Stomach (tissue), 8 donors: ENCODE measurements at regions not wholly inside any gene's neighbourhood (a gene's known extent, or its start where the extent isn't known, plus 50 kb on each side); places are given as distances from the start of the nearest gene placed in this dataset.
A peak's percentile ranks its signal among the peaks of the same experiment; 100 is the strongest.

Experiments used
- DNase-seq, 2 donors: peaks; one replicate each; pipeline versions ENCODE4 v3.0.0 to v3.0.0-alpha.2; 2013 to 2019
- H3K27ac ChIP-seq, 5 donors: fragments of 200-600 bp in 4 of 5; sonication (generic) in 4 of 5; one replicate each; pipeline ENCODE4 v1.5.1; 2013 to 2019; ENCODE audit warnings: mild to moderate bottlenecking in 1 of 5, moderate library complexity in 1 of 5
- H3K27me3 ChIP-seq, 3 donors: fragments of 200-600 bp; sonication (generic); one replicate each; pipeline ENCODE4 v1.5.1; 2017 to 2019; ENCODE audit warnings: mixed run types in 1 of 3
- H3K36me3 ChIP-seq, 4 donors: fragments of 200-600 bp; sonication (generic); 1 replicate in 3 of 4; 2 replicates in 1 of 4; pipeline ENCODE4 v1.5.1; 2016 to 2019
- H3K4me1 ChIP-seq, 4 donors: fragments of 200-600 bp; sonication (generic); one replicate each; pipeline ENCODE4 v1.5.1; 2016 to 2019
- H3K4me3 ChIP-seq, 4 donors: fragments of 200-600 bp; sonication (generic) in 3 of 4; one replicate each; pipeline ENCODE4 v1.5.1; 2016 to 2019; ENCODE audit warnings: mild to moderate bottlenecking in 1 of 4
- H3K9me3 ChIP-seq, 4 donors: fragments of 200-600 bp; sonication (generic); one replicate each; pipeline ENCODE4 v1.5.1; 2016 to 2019
- CTCF ChIP-seq, 7 experiments: fragments of 450-650 bp in 4 of 7; fragments of 200-600 bp in 3 of 7; sonication (generic) in 3 of 7; IDR thresholded peaks; one replicate each; pipeline ENCODE4 v1.5.1; 2016 to 2019; ENCODE audit warnings: antibody characterized with exemption in 7 of 7, control low read depth in 2 of 7, mild to moderate bottlenecking in 1 of 7
- EP300 ChIP-seq: sonication (generic); formaldehyde crosslinking; IDR thresholded peaks from one replicate; pipeline ENCODE4 v1.6.1; 2017; ENCODE audit warnings: antibody characterized with exemption
- POLR2A ChIP-seq, 4 donors: fragments of 450-650 bp; IDR thresholded peaks; one replicate each; pipeline ENCODE4 v1.6.1; 2016; ENCODE audit warnings: antibody characterized with exemption in 4 of 4, control low read depth in 2 of 4, mild to moderate bottlenecking in 1 of 4, moderate library complexity in 1 of 4
- POLR2AphosphoS5 ChIP-seq, 3 donors: sonication (generic); formaldehyde crosslinking; IDR thresholded peaks; one replicate each; pipeline ENCODE4 v1.6.1; 2016; ENCODE audit warnings: antibody characterized with exemption in 3 of 3
- WGBS, 5 donors: extraction: QIAGEN DNeasy Blood & Tissue Kit in 3 of 5; methylation state at CpG; one replicate each; pipeline versions ENCODE4 v1.1.5 to v1.1.7; 2013 to 2018; 5-methylcytosine and 5-hydroxymethylcytosine counted together
- intact Hi-C: fragments of 100-400 bp; cut with DNase I; formaldehyde crosslinking; loops from one replicate; pipeline ENCODE4 v1.15.1; 2023; ENCODE audit warnings: low total_unique reads
- donor health status: healthy with polysubstance abuse.
- donor health status: Bipolar disorder and iron deficiency.
- donor health status: healthy.

- no peak overlapping the region for H3K4me3 ChIP-seq
- H3K4me1 ChIP-seq = no peaks in the 10 kb centered on the region
- TF ChIP-seq POLR2AphosphoS5 (IDR thresholded peaks at IDR 0.05) = no peak
- no peaks in the 10 kb centered on the region for H3K9me3 ChIP-seq
- peak in 1 of 2 donors; percentile 21 for DNase-seq
- 94 to 95% (median 94%) methylated on average over 11 to 18 of the region's 18 CpGs for WGBS, 5 donors
- no peak overlapping the region for H3K27ac ChIP-seq
- no peaks in the 10 kb centered on the region for H3K27me3 ChIP-seq
- intact Hi-C loops = no loop called here
- peaks cover 42 to 97% (median 96%) of the 10 kb centered on the region in 4 donors for H3K36me3 ChIP-seq
These were observed 132.3 kb downstream of the CRYBB2 start for GRCh38 chr22:25351631-25352293.

- Histone ChIP-seq H3K9me3 (no peaks in the 10 kb centered on the region), H3K36me3 (peaks cover 48 to 97% (median 96%) of the 10 kb centered on the region in 4 donors), H3K4me1 (no peaks in the 10 kb centered on the region), H3K27ac (no peak overlapping the region), H3K27me3 (no peaks in the 10 kb centered on the region), H3K4me3 (no peak overlapping the region)
- intact Hi-C loops = no loop called here
- WGBS, 5 donors = 94 to 97% (median 97%) methylated on average over 8 of the region's 8 CpGs
- no peak for DNase-seq
- TF ChIP-seq POLR2A (IDR thresholded peaks at IDR 0.05) (no peak), EP300 (no peak), CTCF (IDR thresholded peaks at IDR 0.05) (no peak), POLR2AphosphoS5 (IDR thresholded peaks at IDR 0.05) (no peak)
These were observed 132.8 kb downstream of the CRYBB2 start for GRCh38 chr22:25352294-25352680.

DNA sequence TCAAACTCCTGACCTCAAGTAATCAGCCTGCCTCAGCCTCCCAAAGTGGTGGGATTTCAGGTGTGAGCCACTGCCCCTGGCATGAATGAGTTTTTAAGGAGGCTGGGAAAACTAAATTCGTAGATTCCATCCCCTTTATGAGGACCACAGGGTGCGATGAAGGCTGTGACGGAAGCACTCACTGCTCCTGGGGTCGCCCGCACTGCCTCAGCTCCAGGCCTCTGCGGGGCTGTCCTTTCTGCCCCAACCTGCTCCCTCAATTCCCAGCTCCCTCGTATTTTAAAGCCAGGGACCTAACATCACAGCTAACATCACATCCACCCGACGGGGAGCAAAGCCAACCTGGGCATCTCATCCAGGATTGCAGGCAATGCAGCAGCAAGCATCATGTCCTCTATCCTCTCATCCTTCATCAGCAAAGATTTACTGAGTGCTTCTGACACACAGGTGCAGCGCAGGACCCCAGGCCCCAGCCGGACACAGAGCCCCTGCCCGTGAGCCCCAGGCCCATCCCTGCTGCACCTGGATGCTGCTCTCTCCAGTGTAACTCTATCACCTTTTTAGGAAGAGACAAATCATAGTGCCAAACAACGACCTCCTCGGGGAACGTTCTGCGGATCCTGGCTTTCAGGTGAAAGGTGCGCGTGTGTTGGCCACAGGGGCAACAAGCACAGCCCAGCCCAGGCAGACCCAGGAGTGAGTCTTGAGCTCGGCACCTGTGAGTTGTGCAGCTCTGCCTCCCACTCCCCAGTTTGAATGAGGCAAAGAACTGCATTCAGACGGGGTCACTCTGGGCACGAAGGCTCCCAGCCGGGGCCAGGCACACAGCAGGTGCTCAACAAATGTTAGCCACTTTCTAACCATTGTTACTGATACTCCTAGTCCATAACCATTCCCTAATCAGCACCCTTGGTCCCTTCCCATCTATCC is 134.3 kb downstream of the CRYBB2 start:
- H3K27me3 ChIP-seq = no peaks in the 10 kb centered on the region
- no peaks in the 10 kb centered on the region for H3K9me3 ChIP-seq
- no peak for DNase-seq
- 93 to 97% (median 94%) methylated on average over 21 to 22 of the region's 22 CpGs for WGBS, 5 donors
- intact Hi-C loops = no loop called here
- H3K36me3 ChIP-seq = peaks cover 54 to 100% (median 98%) of the 10 kb centered on the region in 4 donors
- H3K4me3 ChIP-seq = no peak overlapping the region
- TF ChIP-seq EP300 = no peak
- no peak for TF ChIP-seq CTCF (IDR thresholded peaks at IDR 0.05)
- no peak for TF ChIP-seq POLR2A (IDR thresholded peaks at IDR 0.05)
- no peak overlapping the region for H3K27ac ChIP-seq
- H3K4me1 ChIP-seq = no peaks in the 10 kb centered on the region

DNA sequence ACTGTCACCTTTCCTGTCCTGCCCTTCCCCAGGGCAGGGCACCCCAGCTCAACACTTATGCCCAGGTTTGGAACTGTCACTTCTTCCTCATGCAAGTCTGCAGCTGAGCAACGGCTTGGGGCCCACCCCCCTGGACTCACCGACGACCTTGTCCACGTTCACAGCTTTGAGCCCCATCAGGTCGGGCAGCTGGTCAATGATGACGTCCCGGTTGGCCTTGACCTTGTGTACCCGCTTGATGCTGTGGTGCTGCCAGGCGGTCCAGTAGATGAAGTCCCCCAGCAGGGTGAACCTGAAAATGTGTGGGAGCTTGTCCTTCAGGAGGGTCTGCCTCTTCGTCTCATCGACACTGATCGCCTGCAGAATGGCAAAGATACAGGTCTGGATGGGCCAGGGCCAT is 135.0 kb downstream of the CRYBB2 start:
- Histone ChIP-seq H3K4me3 (no peak overlapping the region), H3K36me3 (peaks cover 59 to 100% (median 100%) of the 10 kb centered on the region in 4 donors), H3K9me3 (no peaks in the 10 kb centered on the region), H3K27me3 (no peaks in the 10 kb centered on the region), H3K4me1 (no peaks in the 10 kb centered on the region), H3K27ac (no peak overlapping the region)
- intact Hi-C loops = no loop called here
- DNase-seq = no peak
- 89 to 98% (median 96%) methylated on average over 12 of the region's 12 CpGs for WGBS, 5 donors
- TF ChIP-seq EP300 (no peak), CTCF (IDR thresholded peaks at IDR 0.05) (no peak), POLR2AphosphoS5 (IDR thresholded peaks at IDR 0.05) (no peak), POLR2A (IDR thresholded peaks at IDR 0.05) (no peak)
